Smooth muscle cell (in vitro differentiated cells): ENCODE measurements at regions not wholly inside any gene's neighbourhood (a gene's known extent, or its start where the extent isn't known, plus 50 kb on each side); places are given as distances from the start of the nearest gene placed in this dataset.

Source experiments
- DNase-seq: peaks from one replicate; lab custom pipeline; 2025; ENCODE audit not compliant: unreplicated experiment; lab: John Stamatoyannopoulos, UW
- H2AFZ ChIP-seq: fragments of 200-600 bp; sonication (generic); 2 replicates; pipeline ENCODE4 v1.6.0; 2016; ENCODE audit warnings: antibody characterized with exemption, low read depth, mild to moderate bottlenecking
- H3F3A ChIP-seq: fragments of 200-600 bp; sonication (generic); 2 replicates; pipeline ENCODE4 v1.6.0; 2017; ENCODE audit warnings: antibody characterized with exemption, low read depth
- H3K27ac ChIP-seq: fragments of 200-600 bp; sonication (generic); 2 replicates; pipeline ENCODE4 v1.5.1; 2016; ENCODE audit warnings: low read depth, mild to moderate bottlenecking
- H3K27me3 ChIP-seq: fragments of 200-600 bp; sonication (generic); 2 replicates; pipeline ENCODE4 v1.6.1; 2016; ENCODE audit warnings: low read depth, mild to moderate bottlenecking
- H3K36me3 ChIP-seq: fragments of 200-600 bp; sonication (generic); 2 replicates; pipeline ENCODE4 v1.5.1; 2016; ENCODE audit warnings: low read depth
- H3K4me1 ChIP-seq: fragments of 200-600 bp; sonication (generic); 2 replicates; pipeline ENCODE4 v1.5.1; 2016; ENCODE audit warnings: low read depth
- H3K4me2 ChIP-seq: fragments of 200-600 bp; sonication (generic); 2 replicates; pipeline ENCODE4 v1.6.0; 2016; ENCODE audit warnings: mild to moderate bottlenecking
- H3K4me3 ChIP-seq: fragments of 200-600 bp; sonication (generic); 2 replicates; pipeline ENCODE4 v1.5.1; 2016; ENCODE audit warnings: mild to moderate bottlenecking
- H3K79me2 ChIP-seq: fragments of 200-600 bp; sonication (generic); 2 replicates; pipeline ENCODE4 v1.6.0; 2016; ENCODE audit warnings: low read depth, mild to moderate bottlenecking
- H3K9ac ChIP-seq: fragments of 200-600 bp; sonication (generic); 2 replicates; pipeline ENCODE4 v1.6.0; 2016; ENCODE audit warnings: low read depth
- H3K9me3 ChIP-seq: fragments of 200-600 bp; sonication (generic); replicated peaks from 2 replicates; pipeline ENCODE4 v1.5.1; 2016; ENCODE audit warnings: low read depth
- H4K20me1 ChIP-seq: fragments of 200-600 bp; sonication (generic); 2 replicates; pipeline ENCODE4 v1.6.0; 2016; ENCODE audit warnings: low read depth
- WGBS: methylation state at CpG from one replicate; pipeline ENCODE4 v1.1.7; 2016; ENCODE audit warnings: low lambda C conversion rate; 5-methylcytosine and 5-hydroxymethylcytosine counted together
- TF ChIP-seq, protein P1 (sequence below): fragments of 200-600 bp; sonication (generic); IDR thresholded peaks from 2 replicates; pipeline ENCODE4 v1.5.1; 2017; ENCODE audit warnings: borderline replicate concordance, mild to moderate bottlenecking, antibody characterized with exemption; ENCODE audit not compliant: insufficient read depth, poor library complexity, severe bottlenecking

DNA sequence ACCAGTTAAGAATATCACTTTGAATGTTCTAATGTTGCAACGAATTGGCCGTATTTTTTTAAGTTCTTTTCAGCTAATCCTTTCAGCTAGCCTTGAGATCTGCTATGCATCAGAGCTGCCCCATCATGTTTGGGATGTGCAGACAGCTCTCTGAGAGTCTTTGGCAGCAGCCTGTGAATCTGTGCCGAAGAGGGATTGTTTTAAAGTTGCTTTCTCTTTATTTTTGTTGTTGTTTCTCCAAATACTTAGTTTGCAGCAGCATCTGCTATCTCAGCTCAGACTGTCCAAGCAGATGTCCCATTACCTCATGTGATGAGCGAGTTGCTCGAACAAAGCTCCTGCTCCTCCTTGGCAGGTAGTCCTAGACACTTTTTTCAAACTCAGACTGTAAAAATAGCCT is 1002.5 kb upstream of the INTU start:
- TF ChIP-seq, protein P1, sequence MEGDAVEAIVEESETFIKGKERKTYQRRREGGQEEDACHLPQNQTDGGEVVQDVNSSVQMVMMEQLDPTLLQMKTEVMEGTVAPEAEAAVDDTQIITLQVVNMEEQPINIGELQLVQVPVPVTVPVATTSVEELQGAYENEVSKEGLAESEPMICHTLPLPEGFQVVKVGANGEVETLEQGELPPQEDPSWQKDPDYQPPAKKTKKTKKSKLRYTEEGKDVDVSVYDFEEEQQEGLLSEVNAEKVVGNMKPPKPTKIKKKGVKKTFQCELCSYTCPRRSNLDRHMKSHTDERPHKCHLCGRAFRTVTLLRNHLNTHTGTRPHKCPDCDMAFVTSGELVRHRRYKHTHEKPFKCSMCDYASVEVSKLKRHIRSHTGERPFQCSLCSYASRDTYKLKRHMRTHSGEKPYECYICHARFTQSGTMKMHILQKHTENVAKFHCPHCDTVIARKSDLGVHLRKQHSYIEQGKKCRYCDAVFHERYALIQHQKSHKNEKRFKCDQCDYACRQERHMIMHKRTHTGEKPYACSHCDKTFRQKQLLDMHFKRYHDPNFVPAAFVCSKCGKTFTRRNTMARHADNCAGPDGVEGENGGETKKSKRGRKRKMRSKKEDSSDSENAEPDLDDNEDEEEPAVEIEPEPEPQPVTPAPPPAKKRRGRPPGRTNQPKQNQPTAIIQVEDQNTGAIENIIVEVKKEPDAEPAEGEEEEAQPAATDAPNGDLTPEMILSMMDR = no peak
- no peak for DNase-seq
- H3F3A ChIP-seq = no peaks in the 10 kb centered on the region
- H3K9ac ChIP-seq = no peak overlapping the region
- peak overlapping the region; percentile 69 for H2AFZ ChIP-seq
- H3K36me3 ChIP-seq = no peaks in the 10 kb centered on the region
- H3K4me1 ChIP-seq = no peaks in the 10 kb centered on the region
- WGBS = 37% methylated on average over 5 of the region's 5 CpGs
- no peak overlapping the region for H3K27ac ChIP-seq
- H3K4me2 ChIP-seq = peak overlapping the region; percentile 78
- H3K4me3 ChIP-seq = peak overlapping the region; percentile 30
- no peaks in the 10 kb centered on the region for H4K20me1 ChIP-seq
- H3K27me3 ChIP-seq = no peaks in the 10 kb centered on the region
- H3K79me2 ChIP-seq = no peaks in the 10 kb centered on the region
- no peaks in the 10 kb centered on the region for H3K9me3 ChIP-seq

DNA sequence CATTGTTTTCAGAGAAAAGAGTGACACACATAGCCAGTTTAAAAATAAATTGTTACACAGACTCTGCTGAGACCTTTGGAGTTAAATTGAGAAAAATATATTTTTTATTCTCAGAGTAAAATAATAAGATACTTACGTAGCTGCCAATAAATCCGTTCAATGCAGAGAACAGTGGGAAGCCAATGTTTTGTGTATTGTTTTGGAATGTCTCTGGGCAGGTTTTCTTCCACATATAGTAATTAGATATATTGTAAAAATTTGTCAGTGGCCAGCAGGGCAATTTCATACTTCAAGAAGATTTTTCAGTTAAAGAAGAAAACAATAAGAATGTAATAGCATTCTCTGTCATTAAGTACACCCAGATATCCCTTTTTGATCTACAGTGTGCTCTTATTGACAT is 999.5 kb upstream of the INTU start:
- H3K36me3 ChIP-seq = no peaks in the 10 kb centered on the region
- H3K4me2 ChIP-seq = no peak overlapping the region
- H3K9me3 ChIP-seq = no peaks in the 10 kb centered on the region
- no peaks in the 10 kb centered on the region for H3K4me1 ChIP-seq
- H3K27ac ChIP-seq = no peak overlapping the region
- WGBS = 96% methylated on average over 2 of the region's 2 CpGs
- H3K79me2 ChIP-seq = no peaks in the 10 kb centered on the region
- no peaks in the 10 kb centered on the region for H3F3A ChIP-seq
- H4K20me1 ChIP-seq = no peaks in the 10 kb centered on the region
- no peak overlapping the region for H3K9ac ChIP-seq
- TF ChIP-seq, protein P1 = no peak
- no peak overlapping the region for H2AFZ ChIP-seq
- no peaks in the 10 kb centered on the region for H3K27me3 ChIP-seq
- DNase-seq = no peak
- no peak overlapping the region for H3K4me3 ChIP-seq

DNA sequence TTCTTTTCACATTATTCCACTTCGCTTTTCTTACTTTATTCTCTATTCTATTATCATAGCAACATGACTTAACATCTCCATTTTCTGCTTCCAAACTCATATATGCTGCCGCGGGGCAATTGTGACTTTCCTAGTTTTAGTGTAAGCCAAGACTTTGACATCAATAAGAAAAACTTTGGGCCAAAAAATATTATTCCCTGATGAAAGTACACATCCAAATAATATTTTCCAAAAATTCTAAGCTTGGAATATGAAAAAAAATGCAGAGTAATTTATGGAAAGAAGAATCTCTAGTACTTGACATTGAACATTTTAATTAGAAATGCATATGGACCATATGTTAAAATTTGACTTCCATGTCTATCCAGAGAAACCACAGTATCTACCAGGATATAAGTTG is 995.1 kb upstream of the INTU start:
- Histone ChIP-seq H3K79me2 (no peaks in the 10 kb centered on the region), H3K9me3 (no peaks in the 10 kb centered on the region), H3F3A (no peaks in the 10 kb centered on the region), H3K36me3 (no peaks in the 10 kb centered on the region), H2AFZ (no peak overlapping the region), H3K27ac (no peak overlapping the region), H3K4me3 (no peak overlapping the region), H3K9ac (no peak overlapping the region), H3K4me1 (no peaks in the 10 kb centered on the region), H3K27me3 (no peaks in the 10 kb centered on the region), H4K20me1 (no peaks in the 10 kb centered on the region), H3K4me2 (no peak overlapping the region)
- TF ChIP-seq, protein P1 = no peak
- no peak for DNase-seq
- 89% methylated on average over 3 of the region's 3 CpGs for WGBS

DNA sequence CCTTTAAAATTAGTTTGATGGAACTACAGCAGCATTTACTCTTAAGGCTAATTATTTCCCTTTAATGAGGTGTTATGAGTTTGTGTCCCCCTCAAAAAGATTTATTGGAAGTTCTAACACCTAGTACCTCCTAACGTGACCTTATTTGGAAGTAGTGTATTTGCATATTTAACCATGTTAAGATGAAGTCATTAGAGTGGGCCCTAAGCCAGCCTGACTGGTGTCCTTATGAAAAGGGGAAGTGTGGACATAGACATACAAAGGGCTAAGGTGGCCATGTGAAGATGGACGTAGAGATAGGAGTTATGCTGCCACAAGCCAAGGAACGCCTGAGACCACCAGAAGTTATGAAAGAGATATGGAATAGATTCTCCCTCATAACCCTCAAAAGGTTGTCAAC is 985.4 kb upstream of the INTU start:
- Histone ChIP-seq H3K36me3 (no peaks in the 10 kb centered on the region), H3K27me3 (no peaks in the 10 kb centered on the region), H3K9ac (no peak overlapping the region), H3K4me1 (no peaks in the 10 kb centered on the region), H3K4me3 (no peak overlapping the region), H3K9me3 (no peaks in the 10 kb centered on the region), H3K27ac (no peak overlapping the region), H3K79me2 (no peaks in the 10 kb centered on the region), H4K20me1 (no peaks in the 10 kb centered on the region), H2AFZ (no peak overlapping the region), H3F3A (no peaks in the 10 kb centered on the region), H3K4me2 (no peak overlapping the region)
- 89% methylated on average over 3 of the region's 3 CpGs for WGBS
- TF ChIP-seq, protein P1 = no peak
- DNase-seq = no peak
